ENCODE measurements at regions not wholly inside any gene's neighbourhood (a gene's known extent, or its start where the extent isn't known, plus 50 kb on each side); places are given as distances from the start of the nearest gene placed in this dataset.

GRCh38 chr5:63456279-63456678, 506.0 kb downstream of the HTR1A start:
- no peak for DNase-seq
- no peaks in the 10 kb centered on the region for H3K4me1 ChIP-seq (ENCODE audit: control insufficient read depth in 1 of 2, insufficient read depth in 2 of 2, low read length in 2 of 2)
- no peaks in the 10 kb centered on the region for H4K20me1 ChIP-seq (ENCODE audit: insufficient read depth, low read length)
- H3K27me3 ChIP-seq (ENCODE audit: control insufficient read depth in 2 of 2, insufficient read depth in 2 of 2, low read length in 2 of 2) = no peaks in the 10 kb centered on the region
- no CpG with 5 or more reads among the region's 1 CpG for WGBS (ENCODE audit: insufficient coverage)
- H3K4me3 ChIP-seq (replicated peaks in 1 of 3; ENCODE audit: low read depth in 2 of 3, low read length in 3 of 3) = no peak overlapping the region
- Mint-ChIP-seq H3K27me3 (ENCODE audit: low read depth in 3 of 3) (no peaks in the 10 kb centered on the region), H3K36me3 (no peaks in the 10 kb centered on the region), H3K4me3 (no peak overlapping the region), H3K9me3 (peaks cover 2 to 18% (median 9%) of the 10 kb centered on the region in 7 donors), H3K27ac (no peak overlapping the region), H3K4me1 (no peaks in the 10 kb centered on the region)
- no peak overlapping the region for H3K27ac ChIP-seq (ENCODE audit: low read depth in 1 of 2, low read length in 2 of 2)
- H3K9ac ChIP-seq (ENCODE audit: insufficient read depth, low read length, poor library complexity, severe bottlenecking) = no peak overlapping the region
- H2AFZ ChIP-seq (ENCODE audit: insufficient read depth, low read depth, low read length, poor library complexity, severe bottlenecking) = no peak overlapping the region
- no peaks in the 10 kb centered on the region for H3K79me2 ChIP-seq (ENCODE audit: insufficient read depth, low read length)
- H3K36me3 ChIP-seq (replicated peaks in 1 of 2; ENCODE audit: control insufficient read depth in 1 of 2, insufficient read depth in 2 of 2, low read length in 2 of 2) = no peaks in the 10 kb centered on the region
- peaks cover 19% of the 10 kb centered on the region in 2 donors for H3K9me3 ChIP-seq (replicated peaks in 1 of 2; ENCODE audit: control insufficient read depth in 1 of 2, insufficient read depth in 1 of 2, low read length in 2 of 2)
- H3K4me2 ChIP-seq (replicated peaks; ENCODE audit: extremely low read depth, low read length, poor library complexity, severe bottlenecking) = no peak overlapping the region
- no peak for TF ChIP-seq CTCF (IDR thresholded peaks at IDR 0.05)
- intact Hi-C loops (cut with micrococcal nuclease) = no loop called here

- Histone ChIP-seq H2AFZ (ENCODE audit: insufficient read depth, low read depth, low read length, poor library complexity, severe bottlenecking) (no peak overlapping the region), H3K4me1 (ENCODE audit: control insufficient read depth in 1 of 2, insufficient read depth in 2 of 2, low read length in 2 of 2) (no peaks in the 10 kb centered on the region), H3K9me3 (replicated peaks in 1 of 2; ENCODE audit: control insufficient read depth in 1 of 2, insufficient read depth in 1 of 2, low read length in 2 of 2) (no peaks in the 10 kb centered on the region), H3K27ac (ENCODE audit: low read depth in 1 of 2, low read length in 2 of 2) (no peak overlapping the region), H3K4me3 (replicated peaks in 1 of 3; ENCODE audit: low read depth in 2 of 3, low read length in 3 of 3) (no peak overlapping the region), H4K20me1 (ENCODE audit: insufficient read depth, low read length) (no peaks in the 10 kb centered on the region), H3K79me2 (ENCODE audit: insufficient read depth, low read length) (no peaks in the 10 kb centered on the region), H3K27me3 (ENCODE audit: control insufficient read depth in 2 of 2, insufficient read depth in 2 of 2, low read length in 2 of 2) (no peaks in the 10 kb centered on the region), H3K9ac (ENCODE audit: insufficient read depth, low read length, poor library complexity, severe bottlenecking) (no peak overlapping the region), H3K36me3 (replicated peaks in 1 of 2; ENCODE audit: control insufficient read depth in 1 of 2, insufficient read depth in 2 of 2, low read length in 2 of 2) (no peaks in the 10 kb centered on the region), H3K4me2 (replicated peaks; ENCODE audit: extremely low read depth, low read length, poor library complexity, severe bottlenecking) (no peak overlapping the region)
- no peak for DNase-seq
- no peak for TF ChIP-seq CTCF (IDR thresholded peaks at IDR 0.05)
- Mint-ChIP-seq H3K27me3 (ENCODE audit: low read depth in 3 of 3) (no peaks in the 10 kb centered on the region), H3K36me3 (no peaks in the 10 kb centered on the region), H3K4me1 (no peaks in the 10 kb centered on the region), H3K27ac (no peak overlapping the region), H3K9me3 (peaks cover 0 to 3% (median 0%) of the 10 kb centered on the region in 7 donors), H3K4me3 (no peak overlapping the region)
- intact Hi-C loops (cut with micrococcal nuclease) = no loop called here
- WGBS (ENCODE audit: insufficient coverage) = no CpG with 5 or more reads among the region's 2 CpGs
These were observed 511.1 kb downstream of the HTR1A start for GRCh38 chr5:63451188-63451587.

Data from CD14-positive monocyte (primary cell).